CD4-positive, alpha-beta memory T cell (primary cell): ENCODE measurements at regions not wholly inside any gene's neighbourhood (a gene's known extent, or its start where the extent isn't known, plus 50 kb on each side); places are given as distances from the start of the nearest gene placed in this dataset.
"Not testable (repeated sequence)": the region's sequence is repeated elsewhere in the genome, so short reads cannot be mapped to it uniquely, and the experiment has no call there.

ENCODE experiments used
- CTCF ChIA-PET: fragments of 350-600 bp; sonication (Branson Sonifier 250); formaldehyde crosslinking; loops from one replicate; lab custom pipeline; 2021; ENCODE audit warnings: inconsistent platforms; ENCODE audit not compliant: partially characterized antibody; lab: Charles Lee
- POLR2A ChIA-PET: fragments of 350-600 bp; sonication (Branson Sonifier 250); formaldehyde crosslinking; loops from one replicate; lab custom pipeline; 2021; ENCODE audit not compliant: partially characterized antibody; lab: Charles Lee
- DNase-seq, 5 donors: peaks; one replicate each; pipeline versions ENCODE4 v3.0.0 to v3.0.0-alpha.2; 2020 to 2022; ENCODE audit warnings: mixed read lengths in 1 of 5
- H3K27ac ChIP-seq: one replicate; pipeline ENCODE4 v1.7.0; 2013; ENCODE audit warnings: low read depth, low read length
- H3K27me3 ChIP-seq: 2 replicates; pipeline ENCODE4 v1.7.0; 2013; ENCODE audit warnings: mild to moderate bottlenecking, low read length, moderate library complexity; ENCODE audit not compliant: insufficient read depth
- H3K36me3 ChIP-seq: 2 replicates; pipeline ENCODE4 v1.7.0; 2013; ENCODE audit warnings: mild to moderate bottlenecking, low read length, moderate library complexity; ENCODE audit not compliant: insufficient read depth
- H3K4me1 ChIP-seq: 2 replicates; pipeline ENCODE4 v1.7.0; 2013; ENCODE audit warnings: mild to moderate bottlenecking, low read length, moderate library complexity; ENCODE audit not compliant: insufficient read depth
- H3K4me3 ChIP-seq, 2 donors: one replicate each; pipeline ENCODE4 v1.7.0; 2013; ENCODE audit warnings: low read length in 2 of 2, mild to moderate bottlenecking in 1 of 2
- H3K9me3 ChIP-seq, 2 donors: one replicate each; pipeline ENCODE4 v1.7.0; 2013; ENCODE audit warnings: low read length in 2 of 2, control low read depth in 1 of 2; ENCODE audit not compliant: control insufficient read depth in 1 of 2
- H3K27ac Mint-ChIP-seq, 7 donors: one replicate each; pipeline ENCODE4 v1.8.0; 2020 to 2021; ENCODE audit warnings: mixed read lengths in 7 of 7, mild to moderate bottlenecking in 6 of 7, inconsistent platforms in 3 of 7, moderate library complexity in 3 of 7
- H3K27me3 Mint-ChIP-seq, 2 donors: one replicate each; pipeline ENCODE4 v1.8.0; 2020 to 2021; ENCODE audit warnings: mixed read lengths in 2 of 2
- H3K36me3 Mint-ChIP-seq, 2 donors: one replicate each; pipeline ENCODE4 v1.8.0; 2020 to 2021; ENCODE audit warnings: mixed read lengths in 2 of 2, inconsistent platforms in 1 of 2, mild to moderate bottlenecking in 1 of 2
- H3K4me1 Mint-ChIP-seq, 4 donors: one replicate each; pipeline ENCODE4 v1.8.0; 2020 to 2021; ENCODE audit warnings: mixed read lengths in 4 of 4, mild to moderate bottlenecking in 1 of 4
- H3K4me3 Mint-ChIP-seq, 8 donors: one replicate each; pipeline ENCODE4 v1.8.0; 2020 to 2021; ENCODE audit warnings: mixed read lengths in 8 of 8, mild to moderate bottlenecking in 7 of 8, moderate library complexity in 6 of 8, inconsistent platforms in 3 of 8
- H3K9me3 Mint-ChIP-seq, 8 donors: one replicate each; pipeline ENCODE4 v1.8.0; 2020 to 2021; ENCODE audit warnings: mixed read lengths in 8 of 8, mild to moderate bottlenecking in 5 of 8, inconsistent platforms in 3 of 8, moderate library complexity in 1 of 8
- intact Hi-C: fragments of 100-400 bp; cut with micrococcal nuclease; formaldehyde crosslinking; loops from one replicate; pipeline ENCODE4 v1.15.1; 2023

GRCh38 chr5:60026161-60026560 is 132.6 kb upstream of the PDE4D start:
- Histone ChIP-seq H3K36me3 (no peaks in the 10 kb centered on the region), H3K4me3 (no peak overlapping the region), H3K27me3 (no peaks in the 10 kb centered on the region), H3K9me3 (no peaks in the 10 kb centered on the region), H3K27ac (no peak overlapping the region), H3K4me1 (no peaks in the 10 kb centered on the region)
- no peaks in the 10 kb centered on the region for H3K4me1 Mint-ChIP-seq
- ChIA-PET POLR2A (no interaction called here), CTCF (no interaction called here)
- no peak overlapping the region for H3K4me3 Mint-ChIP-seq
- H3K27ac Mint-ChIP-seq = no peak overlapping the region
- DNase-seq = no peak
- H3K27me3 Mint-ChIP-seq = peaks cover 0 to 1% of the 10 kb centered on the region in 2 donors
- H3K36me3 Mint-ChIP-seq = no peaks in the 10 kb centered on the region
- intact Hi-C loops = no loop called here
- peaks cover 0 to 3% (median 0%) of the 10 kb centered on the region in 8 donors for H3K9me3 Mint-ChIP-seq

- Mint-ChIP-seq H3K4me1 (no peaks in the 10 kb centered on the region), H3K27me3 (no peaks in the 10 kb centered on the region), H3K36me3 (no peaks in the 10 kb centered on the region), H3K4me3 (no peak overlapping the region), H3K9me3 (peaks cover 0 to 2% (median 0%) of the 10 kb centered on the region in 8 donors), H3K27ac (no peak overlapping the region)
- Histone ChIP-seq H3K9me3 (no peaks in the 10 kb centered on the region), H3K4me1 (no peaks in the 10 kb centered on the region), H3K27me3 (no peaks in the 10 kb centered on the region), H3K27ac (no peak overlapping the region), H3K36me3 (no peaks in the 10 kb centered on the region), H3K4me3 (no peak overlapping the region)
- ChIA-PET CTCF (no interaction called here), POLR2A (no interaction called here)
- intact Hi-C loops = no loop called here
- DNase-seq = no peak
Measured at GRCh38 chr5:60024104-60024503, 130.6 kb upstream of the PDE4D start.

- no peaks in the 10 kb centered on the region for H3K36me3 ChIP-seq
- Mint-ChIP-seq H3K9me3 (peaks cover 0 to 4% (median 0%) of the 10 kb centered on the region in 8 donors), H3K27ac (no peak overlapping the region), H3K36me3 (no peaks in the 10 kb centered on the region), H3K4me3 (no peak overlapping the region), H3K27me3 (no peaks in the 10 kb centered on the region), H3K4me1 (no peaks in the 10 kb centered on the region)
- intact Hi-C loops = no loop called here
- no peak overlapping the region for H3K27ac ChIP-seq
- H3K9me3 ChIP-seq = no peaks in the 10 kb centered on the region
- POLR2A ChIA-PET = no interaction called here
- H3K4me3 ChIP-seq = no peak overlapping the region
- H3K4me1 ChIP-seq = no peaks in the 10 kb centered on the region
- no peak for DNase-seq
- no peaks in the 10 kb centered on the region for H3K27me3 ChIP-seq
- CTCF ChIA-PET = no interaction called here
Measured at GRCh38 chr5:60023255-60023654, 129.7 kb upstream of the PDE4D start.

DNA sequence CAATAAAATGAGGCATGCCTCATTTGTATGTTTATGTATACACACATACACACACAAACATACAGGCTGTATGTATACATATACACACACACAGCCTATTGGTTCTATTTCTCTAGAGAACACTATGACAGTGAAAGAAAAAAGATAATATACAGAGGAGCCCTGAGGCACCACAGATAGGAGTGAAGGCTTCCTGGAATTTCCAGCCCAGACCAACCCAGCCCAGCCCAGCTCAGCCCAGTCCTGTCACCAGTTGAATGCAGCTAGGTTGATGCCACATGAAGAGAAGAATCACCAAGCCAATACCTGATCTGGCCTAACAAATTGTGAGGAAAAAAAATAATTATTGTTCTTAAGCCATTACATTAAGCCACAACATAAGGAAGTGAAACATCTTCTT is 126.9 kb upstream of the PDE4D start:
- no peak overlapping the region for H3K4me3 Mint-ChIP-seq
- no peaks in the 10 kb centered on the region for H3K4me1 ChIP-seq
- H3K27me3 ChIP-seq = no peaks in the 10 kb centered on the region
- no peak overlapping the region for H3K4me3 ChIP-seq
- no peak overlapping the region for H3K27ac Mint-ChIP-seq
- no peaks in the 10 kb centered on the region for H3K4me1 Mint-ChIP-seq
- no peaks in the 10 kb centered on the region for H3K9me3 ChIP-seq
- no peaks in the 10 kb centered on the region for H3K36me3 Mint-ChIP-seq
- no peaks in the 10 kb centered on the region for H3K36me3 ChIP-seq
- intact Hi-C loops = no loop called here
- ChIA-PET POLR2A (no interaction called here), CTCF (no interaction called here)
- H3K9me3 Mint-ChIP-seq = peaks cover 0 to 5% (median 3%) of the 10 kb centered on the region in 8 donors
- no peak for DNase-seq
- H3K27ac ChIP-seq = no peak overlapping the region
- no peaks in the 10 kb centered on the region for H3K27me3 Mint-ChIP-seq

DNA sequence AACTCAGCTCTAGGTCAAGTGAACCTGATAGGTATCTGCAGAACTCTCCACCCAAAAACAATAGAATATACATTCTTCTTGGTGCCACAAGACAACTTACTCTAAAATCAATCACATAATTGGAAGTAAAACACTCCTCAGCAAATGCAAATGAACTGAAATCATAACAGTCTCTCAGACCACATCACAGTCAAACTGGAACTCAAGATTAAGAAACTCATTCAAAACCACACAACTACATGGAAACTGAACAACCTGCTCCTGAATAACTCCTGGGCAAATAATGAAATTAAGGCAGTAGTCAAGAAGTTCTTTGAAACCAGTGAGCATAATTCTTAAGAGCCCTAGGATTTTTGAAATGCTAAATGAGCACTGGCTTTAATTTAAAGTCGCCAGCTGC is 125.4 kb upstream of the PDE4D start:
- H3K27ac ChIP-seq, H3K4me1 Mint-ChIP-seq, POLR2A ChIA-PET, H3K4me3 ChIP-seq, H3K4me3 Mint-ChIP-seq, H3K9me3 ChIP-seq, H3K36me3 Mint-ChIP-seq, H3K9me3 Mint-ChIP-seq, H3K27ac Mint-ChIP-seq, DNase-seq, H3K36me3 ChIP-seq, CTCF ChIA-PET, H3K4me1 ChIP-seq, H3K27me3 Mint-ChIP-seq, intact Hi-C loops, H3K27me3 ChIP-seq: not testable (repeated sequence)

DNA sequence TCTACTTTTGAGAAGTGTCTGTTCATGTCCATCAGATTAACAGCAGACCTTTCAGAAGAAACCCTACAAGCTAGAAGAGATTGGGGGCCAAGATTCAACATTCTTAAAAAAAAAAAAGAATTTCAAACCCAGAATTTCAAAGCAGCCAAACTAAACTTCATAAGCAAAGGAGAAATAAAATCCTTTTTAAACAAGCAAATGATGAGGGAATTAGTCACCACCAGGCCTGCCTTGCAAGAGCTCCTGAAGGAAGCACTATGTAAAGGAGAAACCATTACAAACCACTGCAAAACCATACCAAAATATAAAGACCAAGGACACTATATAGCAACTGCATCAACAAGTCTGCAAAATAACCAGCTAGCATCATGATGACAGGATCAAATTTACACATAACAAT is 124.6 kb upstream of the PDE4D start:
- no peaks in the 10 kb centered on the region for H3K36me3 Mint-ChIP-seq
- intact Hi-C loops = no loop called here
- no peak overlapping the region for H3K4me3 Mint-ChIP-seq

GRCh38 chr5:60014331-60014730 is 120.8 kb upstream of the PDE4D start:
- no peak overlapping the region for H3K27ac Mint-ChIP-seq
- intact Hi-C loops = no loop called here

More for the DNA sequence above, 124.6 kb upstream of the PDE4D start:
- no peak overlapping the region for H3K27ac ChIP-seq
- no peak overlapping the region for H3K4me3 ChIP-seq
- H3K9me3 ChIP-seq = no peaks in the 10 kb centered on the region
- no peaks in the 10 kb centered on the region for H3K27me3 Mint-ChIP-seq
- H3K36me3 ChIP-seq = no peaks in the 10 kb centered on the region
- no peaks in the 10 kb centered on the region for H3K4me1 ChIP-seq
- H3K27ac Mint-ChIP-seq = no peak overlapping the region
- H3K9me3 Mint-ChIP-seq = peaks cover 0 to 10% (median 4%) of the 10 kb centered on the region in 8 donors
- no peaks in the 10 kb centered on the region for H3K27me3 ChIP-seq
- no peak for DNase-seq
- ChIA-PET POLR2A (no interaction called here), CTCF (no interaction called here)
- no peaks in the 10 kb centered on the region for H3K4me1 Mint-ChIP-seq

DNA sequence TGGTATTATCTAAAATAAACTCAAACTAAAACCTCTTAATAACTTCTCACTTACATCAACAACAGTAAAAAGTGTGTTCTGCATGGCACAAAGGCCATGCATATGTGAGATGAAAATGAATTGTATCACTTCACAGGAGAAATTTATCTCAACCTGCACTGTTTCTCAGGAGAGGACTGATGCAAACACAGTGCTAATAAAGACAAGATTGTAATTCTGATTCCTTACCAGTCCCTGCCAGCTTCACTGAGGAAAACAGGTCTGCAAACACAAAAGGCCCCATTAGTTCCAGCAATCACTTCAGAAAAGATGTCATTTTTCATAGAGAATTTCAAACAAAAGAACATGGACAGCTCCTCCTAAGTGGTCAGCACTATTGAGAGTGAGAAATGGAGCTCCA is 117.3 kb upstream of the PDE4D start:
- H3K27ac Mint-ChIP-seq = no peak overlapping the region
- ChIA-PET POLR2A (no interaction called here), CTCF (no interaction called here)
- no peaks in the 10 kb centered on the region for H3K36me3 Mint-ChIP-seq
- peaks cover 0 to 8% (median 2%) of the 10 kb centered on the region in 8 donors for H3K9me3 Mint-ChIP-seq
- no peaks in the 10 kb centered on the region for H3K36me3 ChIP-seq
- H3K27ac ChIP-seq = no peak overlapping the region
- H3K4me1 Mint-ChIP-seq = no peaks in the 10 kb centered on the region
- H3K4me1 ChIP-seq = no peaks in the 10 kb centered on the region
- no peaks in the 10 kb centered on the region for H3K27me3 Mint-ChIP-seq
- H3K9me3 ChIP-seq = no peaks in the 10 kb centered on the region
- DNase-seq = no peak
- H3K27me3 ChIP-seq = no peaks in the 10 kb centered on the region
- intact Hi-C loops = no loop called here
- no peak overlapping the region for H3K4me3 Mint-ChIP-seq
- no peak overlapping the region for H3K4me3 ChIP-seq

More at GRCh38 chr5:60014331-60014730, 120.8 kb upstream of the PDE4D start:
- POLR2A ChIA-PET = no interaction called here
- Mint-ChIP-seq H3K27me3 (no peaks in the 10 kb centered on the region), H3K9me3 (peaks cover 0 to 10% (median 4%) of the 10 kb centered on the region in 8 donors), H3K4me3 (no peak overlapping the region), H3K36me3 (no peaks in the 10 kb centered on the region), H3K4me1 (no peaks in the 10 kb centered on the region)
- CTCF ChIA-PET = no interaction called here
- Histone ChIP-seq H3K36me3 (no peaks in the 10 kb centered on the region), H3K9me3 (no peaks in the 10 kb centered on the region), H3K27me3 (no peaks in the 10 kb centered on the region), H3K27ac (no peak overlapping the region), H3K4me3 (no peak overlapping the region), H3K4me1 (no peaks in the 10 kb centered on the region)
- no peak for DNase-seq
